NCI-H69 (cell line): ENCODE measurements at regions not wholly inside any gene's neighbourhood (a gene's known extent, or its start where the extent isn't known, plus 50 kb on each side); places are given as distances from the start of the nearest gene placed in this dataset.
A peak's percentile ranks its signal among the peaks of the same experiment; 100 is the strongest.

ENCODE experiments used
- DNase-seq: peaks from one replicate; lab custom pipeline; 2025; lab: John Stamatoyannopoulos, UW

DNA sequence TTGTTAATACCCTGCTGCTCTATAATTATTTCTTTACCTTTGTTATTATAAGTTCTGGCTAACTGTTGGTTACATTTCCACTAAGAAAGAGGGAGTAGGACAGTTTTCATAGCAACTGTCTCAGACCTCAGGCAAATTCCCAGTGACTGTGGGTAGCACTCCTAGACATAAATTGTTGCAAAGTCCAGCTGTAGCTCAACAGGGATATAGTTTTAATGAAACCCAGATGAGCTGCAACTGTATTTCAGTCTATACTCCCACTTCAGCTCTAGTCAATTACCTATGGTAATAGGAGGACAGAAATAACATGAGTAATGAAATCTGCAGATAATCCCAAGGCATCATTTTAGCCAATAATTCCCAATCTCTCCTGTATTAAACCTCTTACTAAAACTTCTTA, 103.0 kb upstream of the SEMA3A start:
- DNase-seq: peak; percentile 8

DNA sequence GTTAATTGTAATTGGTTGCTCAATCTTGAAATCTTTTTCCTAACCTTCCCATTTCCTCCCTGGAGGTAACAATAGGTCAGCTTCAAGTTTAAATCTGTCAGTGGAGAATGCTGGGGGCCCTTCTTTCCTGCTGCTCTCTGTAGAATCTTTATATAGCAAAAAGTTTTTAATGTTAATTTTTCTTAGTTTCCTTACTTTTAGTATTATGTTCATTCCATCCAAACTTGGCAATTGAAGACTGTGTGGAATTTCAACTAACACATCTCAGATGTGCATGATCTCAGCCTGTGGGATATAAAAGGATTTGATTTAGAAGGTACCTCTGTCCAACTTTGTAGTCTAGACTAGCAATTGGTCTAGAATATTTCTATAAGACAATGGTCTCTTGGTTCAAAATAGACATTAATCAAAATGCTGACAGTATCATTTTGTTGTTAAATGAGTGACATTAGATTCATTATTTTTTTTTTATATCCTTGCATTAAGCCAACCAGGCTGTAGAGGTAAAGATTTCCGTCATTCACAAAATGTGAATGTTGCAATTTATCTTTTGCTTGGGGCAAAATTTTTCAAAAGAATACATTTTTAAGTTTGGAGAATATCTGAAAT, 100.4 kb upstream of the SEMA3A start:
- DNase-seq: no peak

DNA sequence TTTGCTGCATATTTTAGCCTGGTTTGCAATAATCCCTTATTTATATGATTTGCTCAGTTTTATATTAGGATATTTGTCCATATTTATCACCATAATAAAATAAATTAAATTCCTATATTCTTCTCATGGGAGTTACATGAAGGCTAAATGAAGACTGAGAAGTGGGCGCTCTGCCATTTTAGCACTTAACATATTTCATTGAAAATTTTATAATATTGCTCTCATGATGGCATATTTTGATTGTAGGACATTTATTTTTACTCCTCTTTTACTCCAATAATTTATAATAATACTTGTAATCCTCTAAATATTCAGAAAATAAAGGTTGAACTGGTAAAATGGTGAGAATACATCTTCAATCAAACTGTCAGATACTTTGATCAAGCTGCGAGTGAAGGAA, 99.8 kb upstream of the SEMA3A start:
- DNase-seq: no peak

- DNase-seq: peak; percentile 99
These were observed 97.2 kb upstream of the SEMA3A start for GRCh38 chr7:84291756-84292155.

- no peak for DNase-seq
These were observed 89.2 kb upstream of the SEMA3A start for GRCh38 chr7:84283798-84284197.

GRCh38 chr7:84281518-84281917, 86.9 kb upstream of the SEMA3A start:
- no peak for DNase-seq

GRCh38 chr7:84277628-84278224, 83.1 kb upstream of the SEMA3A start:
- DNase-seq: peak; percentile 86

DNA sequence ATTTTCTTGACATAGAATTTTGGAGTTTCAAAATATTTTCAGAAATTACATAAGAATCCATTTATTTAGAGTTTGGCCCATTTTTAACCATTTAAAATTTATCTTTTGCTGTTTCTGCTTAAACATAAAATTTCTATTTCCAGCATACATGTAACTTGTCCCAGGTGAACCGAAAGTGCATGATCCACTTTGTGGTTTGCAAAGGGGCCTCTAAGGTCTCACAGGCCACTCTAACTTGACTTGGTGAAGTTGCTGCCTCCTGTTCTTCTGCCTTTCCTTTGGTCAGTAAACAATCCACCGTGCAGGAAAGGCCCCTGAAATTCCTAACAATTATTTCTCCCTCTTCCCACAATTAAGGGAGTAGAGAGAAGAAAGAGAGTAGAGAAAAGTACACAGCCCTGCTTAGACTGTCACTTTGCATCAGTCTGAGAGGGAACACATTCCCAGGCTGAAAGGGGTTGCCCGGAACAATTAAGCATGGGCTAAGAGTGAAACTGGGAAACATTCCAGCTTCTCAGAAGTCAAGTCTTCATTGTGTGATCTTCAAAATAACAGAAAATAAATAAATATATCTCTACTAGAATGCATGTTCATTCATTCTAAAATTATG, 79.5 kb upstream of the SEMA3A start:
- DNase-seq: peak; percentile 73

DNA sequence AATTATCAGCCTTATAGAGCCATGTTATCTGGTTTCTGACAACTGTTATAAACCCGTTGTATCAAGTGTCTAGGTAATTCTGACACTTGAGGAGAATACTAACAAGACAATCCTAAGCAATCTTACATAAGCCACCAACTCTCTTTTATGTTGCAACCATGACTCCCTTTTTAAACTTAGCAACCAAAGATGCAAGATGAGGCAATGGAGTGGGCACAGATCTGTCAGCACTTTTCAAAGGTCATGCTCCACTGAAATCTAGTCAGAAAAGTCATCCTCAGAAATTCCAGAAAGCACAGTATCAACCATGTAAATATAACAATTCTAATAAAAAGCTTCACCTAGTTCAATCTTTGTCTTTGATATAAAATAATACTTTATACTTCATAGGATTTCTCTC, 77.0 kb upstream of the SEMA3A start:
- DNase-seq: no peak

DNA sequence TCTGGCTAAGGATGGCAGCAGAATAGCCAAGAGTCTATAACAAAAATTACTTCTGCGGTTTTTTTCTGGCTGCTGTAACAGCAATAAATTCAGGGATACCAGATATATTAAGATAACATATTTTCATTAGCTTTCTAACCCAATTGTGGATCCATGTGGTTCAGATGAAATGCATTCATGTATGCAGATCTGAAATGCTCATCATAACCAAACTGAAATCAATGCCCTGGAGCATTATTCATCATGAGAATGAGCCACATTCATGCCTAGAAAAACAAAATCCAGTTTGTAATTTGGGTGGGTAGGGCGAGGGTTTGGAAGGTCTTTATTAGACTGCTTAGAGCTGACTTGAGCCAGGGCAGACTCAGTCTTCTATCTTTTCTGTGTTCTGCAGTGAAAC, 69.8 kb upstream of the SEMA3A start:
- no peak for DNase-seq

DNA sequence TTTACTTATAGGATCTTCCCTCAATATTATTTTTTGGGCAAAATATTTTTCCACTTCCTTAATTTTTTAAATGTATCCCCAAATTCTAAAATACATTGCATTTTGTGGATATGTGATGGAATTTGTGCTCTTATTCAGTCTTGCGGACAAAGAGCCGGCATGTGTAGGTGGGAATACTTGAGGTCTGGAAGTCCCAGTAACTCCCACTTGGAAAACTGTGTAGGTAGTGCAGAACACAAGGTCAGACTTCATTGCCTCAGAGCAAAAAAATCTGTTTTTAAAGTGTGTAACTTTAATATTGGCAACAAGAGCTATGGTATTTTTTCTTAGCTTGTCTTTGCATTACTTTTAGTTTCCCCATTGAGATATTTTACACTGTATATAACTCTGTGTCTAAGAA, 68.5 kb upstream of the SEMA3A start:
- DNase-seq: no peak

- no peak for DNase-seq
These were observed 66.9 kb upstream of the SEMA3A start for GRCh38 chr7:84261509-84261908.

DNA sequence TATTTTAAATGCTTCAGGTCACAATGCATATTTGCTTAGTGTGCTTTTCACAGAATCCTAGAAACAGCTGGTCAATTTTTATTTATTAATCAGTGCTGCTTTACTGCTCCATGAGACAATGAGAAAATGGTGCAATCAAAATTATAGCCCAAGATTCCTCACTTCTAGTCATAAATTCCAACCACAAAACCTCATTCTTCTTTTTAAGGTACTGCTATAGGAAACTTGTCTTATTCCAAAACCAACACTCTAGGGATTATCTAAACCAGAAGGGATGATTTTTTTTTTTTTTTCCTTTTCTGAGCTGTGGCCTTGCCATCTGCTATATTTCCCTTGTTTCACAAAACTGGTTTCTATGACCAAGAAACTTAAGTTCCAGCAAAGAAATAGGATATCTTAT, 64.0 kb upstream of the SEMA3A start:
- DNase-seq: peak; percentile 32

DNA sequence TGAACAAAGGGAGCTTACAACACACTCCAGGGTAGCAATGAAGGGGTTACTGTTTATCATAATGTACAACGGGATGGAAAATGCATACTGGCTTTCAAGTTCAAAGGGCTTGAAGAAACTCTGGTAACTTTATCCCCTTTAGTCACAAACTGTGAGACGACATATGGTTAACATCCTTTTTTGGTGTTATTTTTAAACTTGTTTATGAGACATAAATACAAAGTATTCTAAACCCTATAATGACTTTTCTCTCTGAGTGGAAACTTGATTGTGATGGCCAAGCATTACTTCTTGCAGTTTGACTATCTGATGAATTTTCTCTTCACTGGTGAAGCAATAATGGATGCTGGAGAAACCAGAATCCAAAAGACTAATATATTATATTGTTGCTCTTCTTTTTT, 62.0 kb upstream of the SEMA3A start:
- DNase-seq: no peak

- DNase-seq: peak; percentile 79
These were observed 56.7 kb upstream of the SEMA3A start for GRCh38 chr7:84251277-84251781.

DNA sequence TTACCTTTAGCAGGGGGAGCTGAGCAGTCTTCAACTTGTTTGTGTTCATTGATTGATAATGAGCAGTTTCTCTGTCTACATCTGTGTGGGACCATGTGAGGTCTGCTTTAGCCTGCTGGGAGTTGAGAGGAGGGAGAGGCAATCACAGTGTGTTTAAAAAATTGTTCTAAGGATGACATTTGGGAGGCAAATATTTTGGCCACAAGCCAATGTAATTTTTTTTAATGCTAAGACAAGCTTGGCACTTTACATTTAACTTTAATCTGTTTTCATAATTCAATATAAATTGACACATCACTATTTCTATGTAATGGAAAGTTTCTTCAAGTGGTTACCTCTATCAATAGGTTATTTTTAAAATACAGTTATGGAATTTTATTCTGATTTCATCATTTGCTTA, 55.9 kb upstream of the SEMA3A start:
- DNase-seq: peak; percentile 90

DNA sequence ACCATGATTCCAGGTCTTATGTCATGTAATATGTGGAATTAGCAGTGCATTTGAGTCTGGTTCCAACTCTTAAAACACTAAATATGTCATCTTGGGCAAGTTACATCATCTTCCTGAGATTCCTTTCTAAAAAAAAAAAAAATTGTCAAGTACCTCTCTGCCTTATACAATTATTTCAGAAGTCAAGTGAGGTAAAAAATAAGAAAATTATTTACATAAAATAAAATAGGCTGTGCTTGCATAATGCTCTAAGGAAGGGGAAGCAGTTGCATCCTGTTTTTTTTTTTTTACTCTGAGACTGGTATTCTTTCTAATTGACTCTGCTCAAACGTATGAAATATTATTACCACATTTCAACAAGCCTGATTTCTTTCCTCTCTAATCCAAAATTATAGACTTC, 55.1 kb upstream of the SEMA3A start:
- DNase-seq: no peak

GRCh38 chr7:84248843-84249242, 54.3 kb upstream of the SEMA3A start:
- DNase-seq: no peak

DNA sequence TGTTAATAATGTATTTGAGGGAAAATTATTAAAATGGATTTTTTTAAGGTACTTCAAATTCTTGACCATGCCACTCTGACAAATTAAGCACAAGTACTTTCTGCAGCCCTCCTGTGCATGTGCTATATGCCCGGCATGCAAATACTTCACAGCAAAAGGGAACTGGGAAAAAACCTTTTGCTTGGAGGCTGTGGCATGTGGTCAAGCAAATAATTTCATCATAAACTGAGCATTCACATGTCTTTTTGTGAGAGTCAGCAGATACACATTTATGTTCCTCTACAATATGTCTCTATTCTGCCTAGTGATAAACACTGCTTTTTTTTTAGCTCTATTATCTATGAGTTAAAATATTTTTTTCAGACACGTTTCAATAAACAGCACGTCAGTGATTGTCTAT, 53.7 kb upstream of the SEMA3A start:
- no peak for DNase-seq

DNA sequence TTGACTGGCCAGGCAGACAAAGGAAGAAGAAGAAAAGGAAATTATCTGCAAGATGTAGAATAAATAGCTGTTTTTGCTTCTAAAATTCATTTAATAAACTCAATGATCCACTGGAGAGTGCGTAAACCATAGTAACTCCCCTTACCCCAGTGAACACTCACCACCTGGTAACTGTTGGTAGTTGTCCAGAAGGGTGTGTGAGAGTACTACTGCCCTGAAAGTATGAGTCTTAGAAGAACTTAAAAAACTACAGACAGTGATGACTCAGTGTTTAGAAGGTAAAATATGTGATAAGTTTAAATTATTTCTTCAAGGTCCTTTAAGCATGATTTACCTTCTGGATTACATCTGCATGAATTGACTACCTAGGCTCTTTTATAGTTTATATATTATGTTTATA, 53.0 kb upstream of the SEMA3A start:
- peak; percentile 26 for DNase-seq

DNA sequence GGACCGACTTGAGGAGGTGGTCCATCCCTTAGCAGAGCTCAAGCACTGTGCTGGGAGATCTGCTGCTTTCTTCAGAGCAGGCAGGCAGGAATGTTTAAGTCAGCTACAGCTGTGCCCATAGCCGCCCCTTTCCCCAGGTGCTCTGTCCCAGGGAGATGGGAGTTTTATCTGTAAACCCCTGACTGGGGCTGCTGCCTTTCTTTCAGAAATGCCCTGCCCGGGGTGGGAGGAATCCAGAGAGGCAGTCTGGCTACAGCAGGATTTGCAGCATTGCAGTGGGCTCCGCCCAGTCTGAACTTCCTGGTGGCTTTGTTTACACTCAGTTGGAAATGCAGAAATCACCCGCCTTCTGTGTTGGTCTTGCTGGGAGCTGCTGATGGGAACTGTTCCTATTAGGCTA, 51.2 kb upstream of the SEMA3A start:
- DNase-seq: peak; percentile 63
